Right atrium auricular region (tissue), 2 donors: ENCODE measurements at regions not wholly inside any gene's neighbourhood (a gene's known extent, or its start where the extent isn't known, plus 50 kb on each side); places are given as distances from the start of the nearest gene placed in this dataset.

ENCODE experiments used
- DNase-seq: peaks from one replicate; pipeline ENCODE4 v3.0.0-alpha.2; 2019; ENCODE audit warnings: low spot score
- H3K27ac ChIP-seq, 2 donors: fragments of 200-600 bp; sonication (generic); 1 replicate in 1 of 2; 2 replicates in 1 of 2; pipeline ENCODE4 v1.5.1; 2016 to 2019
- H3K27me3 ChIP-seq, 2 donors: fragments of 200-600 bp; sonication (generic); one replicate each; pipeline versions ENCODE4 v1.5.1 to v1.6.0; 2017 to 2019
- H3K36me3 ChIP-seq: fragments of 200-600 bp; sonication (generic); one replicate; pipeline ENCODE4 v1.5.1; 2016
- H3K4me1 ChIP-seq, 2 donors: fragments of 200-600 bp; sonication (generic); one replicate each; pipeline versions ENCODE4 v1.5.1 to v1.6.0; 2017 to 2019
- H3K4me3 ChIP-seq, 2 donors: fragments of 200-600 bp; sonication (generic); 1 replicate in 1 of 2; 2 replicates in 1 of 2; pipeline ENCODE4 v1.5.1; 2017 to 2019; ENCODE audit warnings: mild to moderate bottlenecking in 1 of 2, moderate library complexity in 1 of 2
- H3K9me3 ChIP-seq, 2 donors: fragments of 200-600 bp; sonication (generic); one replicate each; pipeline ENCODE4 v1.5.1; 2019
- CTCF ChIP-seq, 2 donors: fragments of 200-600 bp; sonication (generic); IDR thresholded peaks; one replicate each; pipeline ENCODE4 v1.5.1; 2019; ENCODE audit warnings: antibody characterized with exemption in 2 of 2

GRCh38 chr5:14081791-14082190, 61.4 kb upstream of the TRIO start:
- Histone ChIP-seq H3K27me3 (no peaks in the 10 kb centered on the region), H3K36me3 (no peaks in the 10 kb centered on the region), H3K9me3 (no peaks in the 10 kb centered on the region), H3K4me3 (no peak overlapping the region), H3K4me1 (no peaks in the 10 kb centered on the region), H3K27ac (no peak overlapping the region)
- DNase-seq, result no peak
- TF ChIP-seq CTCF (IDR thresholded peaks at IDR 0.05), result no peak

GRCh38 chr5:14078716-14079115, 64.4 kb upstream of the TRIO start:
- TF ChIP-seq CTCF (IDR thresholded peaks at IDR 0.05), result no peak
- Histone ChIP-seq H3K9me3 (no peaks in the 10 kb centered on the region), H3K27ac (no peak overlapping the region), H3K4me1 (no peaks in the 10 kb centered on the region), H3K4me3 (no peak overlapping the region), H3K27me3 (no peaks in the 10 kb centered on the region), H3K36me3 (no peaks in the 10 kb centered on the region)
- no peak for DNase-seq

GRCh38 chr5:14077501-14077900, 65.6 kb upstream of the TRIO start:
- TF ChIP-seq CTCF (IDR thresholded peaks at IDR 0.05), result no peak
- DNase-seq, result no peak
- Histone ChIP-seq H3K4me3 (no peak overlapping the region), H3K27me3 (no peaks in the 10 kb centered on the region), H3K36me3 (no peaks in the 10 kb centered on the region), H3K27ac (no peak overlapping the region), H3K9me3 (no peaks in the 10 kb centered on the region), H3K4me1 (no peaks in the 10 kb centered on the region)

GRCh38 chr5:14076561-14076960, 66.6 kb upstream of the TRIO start:
- Histone ChIP-seq H3K4me3 (no peak overlapping the region), H3K9me3 (no peaks in the 10 kb centered on the region), H3K27me3 (no peaks in the 10 kb centered on the region), H3K27ac (no peak overlapping the region), H3K4me1 (no peaks in the 10 kb centered on the region), H3K36me3 (no peaks in the 10 kb centered on the region)
- DNase-seq, result no peak
- no peak for TF ChIP-seq CTCF (IDR thresholded peaks at IDR 0.05)

GRCh38 chr5:14075937-14076336, 67.2 kb upstream of the TRIO start:
- no peaks in the 10 kb centered on the region for H3K4me1 ChIP-seq
- no peak for TF ChIP-seq CTCF (IDR thresholded peaks at IDR 0.05)
- H3K36me3 ChIP-seq, result no peaks in the 10 kb centered on the region
- no peaks in the 10 kb centered on the region for H3K9me3 ChIP-seq
- no peak overlapping the region for H3K4me3 ChIP-seq
- no peak for DNase-seq
- H3K27me3 ChIP-seq, result no peaks in the 10 kb centered on the region
- no peak overlapping the region for H3K27ac ChIP-seq

- TF ChIP-seq CTCF (IDR thresholded peaks at IDR 0.05), result no peak
- H3K4me1 ChIP-seq, result no peaks in the 10 kb centered on the region
- DNase-seq, result no peak
- no peaks in the 10 kb centered on the region for H3K36me3 ChIP-seq
- H3K4me3 ChIP-seq, result no peak overlapping the region
- no peak overlapping the region for H3K27ac ChIP-seq
- no peaks in the 10 kb centered on the region for H3K27me3 ChIP-seq
- H3K9me3 ChIP-seq, result no peaks in the 10 kb centered on the region
Observed at GRCh38 chr5:14071433-14071832, 71.7 kb upstream of the TRIO start.
